Cardiac muscle cell (in vitro differentiated cells and primary cell): ENCODE measurements at regions not wholly inside any gene's neighbourhood (a gene's known extent, or its start where the extent isn't known, plus 50 kb on each side); places are given as distances from the start of the nearest gene placed in this dataset.

Experiments used
- DNase-seq, 2 donors: peaks; one replicate each; pipeline versions ENCODE4 v3.0.0 to v3.0.0-alpha.2; 2010 to 2017; ENCODE audit warnings: low read depth in 1 of 2, low spot score in 1 of 2
- H3K27ac ChIP-seq: fragments of 200-600 bp; sonication (generic); 2 replicates; pipeline ENCODE4 v1.5.1; 2016
- H3K27me3 ChIP-seq: fragments of 200-600 bp; sonication (generic); 2 replicates; pipeline ENCODE4 v1.6.0; 2016; ENCODE audit warnings: control low read depth
- H3K36me3 ChIP-seq: fragments of 200-600 bp; sonication (generic); 2 replicates; pipeline ENCODE4 v1.5.1; 2016; ENCODE audit warnings: control low read depth
- H3K4me1 ChIP-seq: fragments of 200-600 bp; sonication (generic); 2 replicates; pipeline ENCODE4 v1.8.1; 2017; ENCODE audit warnings: low read depth, mild to moderate bottlenecking, mixed run types
- H3K4me3 ChIP-seq: fragments of 200-600 bp; sonication (generic); 2 replicates; pipeline ENCODE4 v1.5.1; 2016; ENCODE audit warnings: mild to moderate bottlenecking
- H3K9me3 ChIP-seq: fragments of 200-600 bp; sonication (generic); 2 replicates; pipeline ENCODE4 v1.5.1; 2017; ENCODE audit warnings: low read depth, mild to moderate bottlenecking, control low read depth
- CTCF ChIP-seq: IDR thresholded peaks from 2 replicates; pipeline ENCODE4 v1.5.1; 2012; ENCODE audit warnings: low read depth, mild to moderate bottlenecking, low read length

DNA sequence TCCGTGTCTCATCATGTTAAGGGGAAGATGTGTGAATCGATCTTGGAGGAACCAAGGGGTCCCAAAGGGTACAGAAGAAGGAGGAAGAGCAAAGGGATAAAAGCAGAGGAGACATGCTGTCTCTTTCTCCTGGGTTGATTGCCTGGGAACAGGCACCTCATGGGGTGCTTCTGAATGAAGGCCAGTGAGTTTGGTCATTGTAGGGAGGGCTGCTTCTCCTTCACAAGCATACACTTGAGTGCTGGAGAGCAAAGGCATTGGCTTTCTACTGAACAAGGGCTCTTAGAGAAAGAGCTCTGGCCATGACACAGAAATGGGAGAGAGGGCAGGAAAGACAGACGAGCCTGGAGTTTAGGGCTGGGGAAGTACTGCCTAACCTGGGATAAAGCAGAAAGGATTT, 146.7 kb upstream of the NPY start:
- Histone ChIP-seq H3K4me1 (no peaks in the 10 kb centered on the region), H3K27me3 (no peaks in the 10 kb centered on the region), H3K36me3 (no peaks in the 10 kb centered on the region), H3K4me3 (no peak overlapping the region), H3K27ac (no peak overlapping the region), H3K9me3 (no peaks in the 10 kb centered on the region)
- no peak for DNase-seq
- no peak for TF ChIP-seq CTCF

DNA sequence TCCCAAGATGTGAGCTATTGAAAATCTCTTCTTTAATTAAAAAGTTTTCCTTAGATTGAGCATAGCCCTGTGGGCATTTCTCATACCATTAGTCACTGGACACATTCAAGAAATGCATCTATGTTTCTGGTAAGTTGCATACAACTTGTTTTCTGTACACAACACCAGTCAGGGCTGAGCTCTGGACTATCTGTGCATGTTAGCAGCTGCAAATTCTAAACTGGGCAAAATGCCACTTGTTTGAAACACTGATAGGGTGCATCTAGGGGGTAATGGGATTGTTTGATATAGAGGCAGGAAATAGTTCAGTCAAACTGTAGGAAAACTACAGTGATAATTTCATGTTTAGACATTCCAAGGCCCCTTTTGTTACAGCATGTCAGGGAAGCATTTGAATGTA, 145.6 kb upstream of the NPY start:
- TF ChIP-seq CTCF: no peak
- Histone ChIP-seq H3K4me3 (no peak overlapping the region), H3K36me3 (no peaks in the 10 kb centered on the region), H3K4me1 (no peaks in the 10 kb centered on the region), H3K27ac (no peak overlapping the region), H3K9me3 (no peaks in the 10 kb centered on the region), H3K27me3 (no peaks in the 10 kb centered on the region)
- DNase-seq: no peak

DNA sequence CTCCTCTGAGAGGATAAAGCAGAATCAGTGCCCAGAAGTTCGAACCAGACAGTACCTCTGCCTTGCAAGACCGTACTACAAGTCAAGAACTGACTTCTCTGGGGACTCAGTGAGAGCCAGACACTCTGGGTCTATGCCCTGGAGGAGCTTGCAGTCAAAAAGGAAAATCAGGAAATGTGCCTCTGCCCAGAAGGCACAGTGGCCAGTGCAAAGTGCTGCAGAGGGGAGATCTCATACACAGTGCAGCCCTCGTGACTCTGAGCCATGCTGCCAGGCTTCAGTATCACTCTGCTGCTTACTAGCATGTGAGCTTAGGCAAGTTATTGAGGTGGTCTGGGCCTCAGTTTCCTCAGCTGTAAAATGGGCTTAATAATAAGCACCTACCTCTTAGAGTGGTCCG, 144.0 kb upstream of the NPY start:
- Histone ChIP-seq H3K9me3 (no peaks in the 10 kb centered on the region), H3K36me3 (no peaks in the 10 kb centered on the region), H3K27me3 (no peaks in the 10 kb centered on the region), H3K27ac (no peak overlapping the region), H3K4me1 (no peaks in the 10 kb centered on the region), H3K4me3 (no peak overlapping the region)
- DNase-seq: no peak
- no peak for TF ChIP-seq CTCF

- no peak for TF ChIP-seq CTCF
- H3K4me1 ChIP-seq: no peaks in the 10 kb centered on the region
- no peaks in the 10 kb centered on the region for H3K27me3 ChIP-seq
- no peak for DNase-seq
- H3K36me3 ChIP-seq: no peaks in the 10 kb centered on the region
- H3K4me3 ChIP-seq: no peak overlapping the region
- H3K9me3 ChIP-seq: no peaks in the 10 kb centered on the region
- no peak overlapping the region for H3K27ac ChIP-seq
These were observed 142.0 kb upstream of the NPY start for GRCh38 chr7:24141874-24142509.

DNA sequence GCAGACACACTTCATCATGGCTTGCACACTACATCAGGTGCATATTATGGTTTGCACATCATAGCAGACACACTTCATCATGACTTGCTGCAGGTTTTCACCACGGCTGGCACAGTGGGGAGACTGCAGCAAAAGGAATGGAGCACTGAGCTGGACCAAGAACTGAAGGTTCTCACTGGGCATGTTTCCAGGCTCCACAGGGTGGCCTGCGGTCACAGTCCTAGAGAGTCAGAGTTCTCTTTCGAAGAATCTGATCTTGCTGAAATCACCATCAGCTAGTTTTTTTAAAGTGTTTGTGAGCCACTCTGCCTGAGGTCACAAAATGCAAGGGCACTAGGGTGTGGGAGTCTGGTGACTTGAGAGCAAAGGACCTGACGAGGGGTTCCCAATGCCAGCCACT, 140.4 kb upstream of the NPY start:
- TF ChIP-seq CTCF: no peak
- Histone ChIP-seq H3K27ac (no peak overlapping the region), H3K4me1 (no peaks in the 10 kb centered on the region), H3K9me3 (no peaks in the 10 kb centered on the region), H3K4me3 (no peak overlapping the region), H3K27me3 (no peaks in the 10 kb centered on the region), H3K36me3 (no peaks in the 10 kb centered on the region)
- no peak for DNase-seq

GRCh38 chr7:24151944-24152343, 132.0 kb upstream of the NPY start:
- no peak for DNase-seq
- Histone ChIP-seq H3K4me3 (no peak overlapping the region), H3K9me3 (no peaks in the 10 kb centered on the region), H3K27ac (no peak overlapping the region), H3K36me3 (no peaks in the 10 kb centered on the region), H3K4me1 (no peaks in the 10 kb centered on the region), H3K27me3 (no peaks in the 10 kb centered on the region)
- no peak for TF ChIP-seq CTCF
